NCI-H1092 treated with DMSO at 0.1 percent for 48 hours (cell line): ENCODE measurements at regions not wholly inside any gene's neighbourhood (a gene's known extent, or its start where the extent isn't known, plus 50 kb on each side); places are given as distances from the start of the nearest gene placed in this dataset.

Experiments
- DNase-seq: peaks from one replicate; lab custom pipeline; 2025; lab: John Stamatoyannopoulos, UW

GRCh38 chr6:170134471-170135440 is 156.1 kb downstream of the DLL1 start:
- DNase-seq: no peak

- DNase-seq: peak; percentile 86
These were observed 156.8 kb downstream of the DLL1 start for GRCh38 chr6:170134031-170134470.

- DNase-seq: no peak
These were observed 158.3 kb downstream of the DLL1 start for GRCh38 chr6:170132561-170132991.

GRCh38 chr6:170132011-170132521 is 158.8 kb downstream of the DLL1 start:
- no peak for DNase-seq

- DNase-seq: no peak
These were observed 159.5 kb downstream of the DLL1 start for GRCh38 chr6:170131351-170131750.

- no peak for DNase-seq
These were observed 160.1 kb downstream of the DLL1 start for GRCh38 chr6:170130771-170131241.

- DNase-seq: peak; percentile 39
These were observed 160.7 kb downstream of the DLL1 start for GRCh38 chr6:170130201-170130621.

GRCh38 chr6:170129691-170130171 is 161.1 kb downstream of the DLL1 start:
- DNase-seq: peak; percentile 95

- DNase-seq: no peak
These were observed 161.8 kb downstream of the DLL1 start for GRCh38 chr6:170128811-170129681.

- DNase-seq: no peak
These were observed 162.5 kb downstream of the DLL1 start for GRCh38 chr6:170128346-170128745.

GRCh38 chr6:170127151-170127550 is 163.7 kb downstream of the DLL1 start:
- DNase-seq: no peak

GRCh38 chr6:170125456-170126300 is 165.2 kb downstream of the DLL1 start:
- DNase-seq: no peak

GRCh38 chr6:170124836-170125235 is 166.0 kb downstream of the DLL1 start:
- DNase-seq: no peak

GRCh38 chr6:170124150-170124549 is 166.7 kb downstream of the DLL1 start:
- no peak for DNase-seq

GRCh38 chr6:170122651-170123050 is 168.2 kb downstream of the DLL1 start:
- DNase-seq: no peak

GRCh38 chr6:170117111-170117972 is 173.5 kb downstream of the DLL1 start:
- no peak for DNase-seq

GRCh38 chr6:170116636-170117035 is 174.2 kb downstream of the DLL1 start:
- no peak for DNase-seq

- DNase-seq: peak; percentile 74
These were observed 175.7 kb downstream of the DLL1 start for GRCh38 chr6:170114956-170115855.
